ENCODE measurements at regions not wholly inside any gene's neighbourhood (a gene's known extent, or its start where the extent isn't known, plus 50 kb on each side); places are given as distances from the start of the nearest gene placed in this dataset.

GRCh38 chr10:45219416-45219815 lies 96.0 kb downstream of the OR13A1 start:
- intact Hi-C loops (cut with micrococcal nuclease): no loop called here
- TF ChIP-seq CTCF (IDR thresholded peaks at IDR 0.05; ENCODE audit: borderline replicate concordance): no peak
- no peak overlapping the region for H3K27ac ChIP-seq (replicated peaks)
- H3K4me3 ChIP-seq: no peak overlapping the region
- no peak for DNase-seq
- H3K27me3 ChIP-seq (ENCODE audit: low read depth): peaks cover 6% of the 10 kb centered on the region
- no peaks in the 10 kb centered on the region for H3K36me3 ChIP-seq
- no peaks in the 10 kb centered on the region for H3K4me1 ChIP-seq
- no peaks in the 10 kb centered on the region for H3K9me3 ChIP-seq (replicated peaks)

- no peaks in the 10 kb centered on the region for H3K36me3 ChIP-seq
- DNase-seq: no peak
- no peak overlapping the region for H3K27ac ChIP-seq (replicated peaks)
- H3K27me3 ChIP-seq (ENCODE audit: low read depth): peaks cover 21% of the 10 kb centered on the region
- no peaks in the 10 kb centered on the region for H3K9me3 ChIP-seq (replicated peaks)
- no peaks in the 10 kb centered on the region for H3K4me1 ChIP-seq
- no peak for TF ChIP-seq CTCF (IDR thresholded peaks at IDR 0.05; ENCODE audit: borderline replicate concordance)
- H3K4me3 ChIP-seq: no peak overlapping the region
- intact Hi-C loops (cut with micrococcal nuclease): no loop called here
These were observed 94.5 kb downstream of the OR13A1 start for GRCh38 chr10:45220931-45221330.

- Histone ChIP-seq H3K36me3 (no peaks in the 10 kb centered on the region), H3K9me3 (replicated peaks) (peaks cover 6% of the 10 kb centered on the region), H3K27me3 (ENCODE audit: low read depth) (peaks cover 54% of the 10 kb centered on the region), H3K27ac (replicated peaks) (no peak overlapping the region), H3K4me3 (no peak overlapping the region), H3K4me1 (no peaks in the 10 kb centered on the region)
- intact Hi-C loops (cut with micrococcal nuclease): no loop called here
- DNase-seq: no peak
- TF ChIP-seq CTCF (IDR thresholded peaks at IDR 0.05; ENCODE audit: borderline replicate concordance): no peak
These were observed 91.1 kb downstream of the OR13A1 start for GRCh38 chr10:45224219-45224841.

GRCh38 chr10:45227042-45227441 lies 88.4 kb downstream of the OR13A1 start:
- no peaks in the 10 kb centered on the region for H3K36me3 ChIP-seq
- no peaks in the 10 kb centered on the region for H3K4me1 ChIP-seq
- H3K27ac ChIP-seq (replicated peaks): no peak overlapping the region
- H3K4me3 ChIP-seq: no peak overlapping the region
- no peak for TF ChIP-seq CTCF (IDR thresholded peaks at IDR 0.05; ENCODE audit: borderline replicate concordance)
- intact Hi-C loops (cut with micrococcal nuclease): no loop called here
- peaks cover 74% of the 10 kb centered on the region for H3K27me3 ChIP-seq (ENCODE audit: low read depth)
- no peak for DNase-seq
- H3K9me3 ChIP-seq (replicated peaks): peaks cover 18% of the 10 kb centered on the region

- H3K36me3 ChIP-seq: no peaks in the 10 kb centered on the region
- H3K9me3 ChIP-seq (replicated peaks): peaks cover 18% of the 10 kb centered on the region
- peaks cover 78% of the 10 kb centered on the region for H3K27me3 ChIP-seq (ENCODE audit: low read depth)
- intact Hi-C loops (cut with micrococcal nuclease): no loop called here
- H3K4me1 ChIP-seq: no peaks in the 10 kb centered on the region
- H3K27ac ChIP-seq (replicated peaks): no peak overlapping the region
- H3K4me3 ChIP-seq: no peak overlapping the region
- no peak for TF ChIP-seq CTCF (IDR thresholded peaks at IDR 0.05; ENCODE audit: borderline replicate concordance)
- DNase-seq: no peak
These were observed 88.0 kb downstream of the OR13A1 start for GRCh38 chr10:45227456-45227855.

Measured in left ventricle myocardium inferior (tissue), 1 donor.